GM19351 (cell line): ENCODE measurements at regions not wholly inside any gene's neighbourhood (a gene's known extent, or its start where the extent isn't known, plus 50 kb on each side); places are given as distances from the start of the nearest gene placed in this dataset.

Experiments used
- ATAC-seq: cut with Tn5 transposase; IDR thresholded peaks from one replicate; pipeline ENCODE4 v1.9.1; 2021; ENCODE audit warnings: mild to moderate bottlenecking, moderate library complexity; ENCODE audit not compliant: unreplicated experiment

DNA sequence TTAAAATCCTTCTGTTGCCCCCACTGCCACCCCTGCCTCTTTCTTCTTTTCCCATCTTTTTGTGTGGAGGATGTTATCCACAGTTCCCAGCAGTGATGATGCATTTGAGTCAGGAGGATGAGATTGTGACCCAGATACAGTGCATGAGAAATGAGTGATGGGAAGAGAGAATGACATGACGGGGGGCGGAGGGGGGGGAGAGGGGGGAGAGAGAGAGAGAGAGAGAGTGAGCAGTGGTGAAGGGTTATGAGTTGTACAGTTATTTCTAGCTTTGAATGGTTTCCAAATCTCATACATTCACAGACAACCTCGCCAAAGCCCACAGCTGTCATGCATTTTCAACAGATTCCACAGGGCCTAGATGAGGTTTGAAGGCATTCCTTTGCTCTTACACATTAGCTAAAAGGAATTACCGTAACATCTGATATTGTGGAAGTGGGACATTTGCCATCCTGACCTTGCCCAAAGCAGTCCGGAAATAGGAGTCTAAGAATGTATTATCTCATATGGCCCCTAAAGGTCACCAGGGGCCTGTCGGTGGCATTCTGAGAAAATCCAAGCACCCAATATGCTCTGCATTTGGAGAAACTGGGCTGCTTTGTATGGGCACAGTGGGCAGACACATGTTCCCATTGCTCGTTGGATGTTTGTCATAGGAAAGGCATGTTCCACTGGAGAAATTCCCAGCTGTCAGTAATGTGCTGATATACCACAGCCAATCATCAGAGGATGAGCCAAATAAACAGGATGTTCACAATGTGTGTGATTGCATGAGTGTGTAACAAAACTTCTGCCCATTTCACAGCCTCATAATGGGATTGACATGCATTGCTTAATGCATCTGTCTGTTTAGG, 435.8 kb downstream of the SPRY1 start:
- ATAC-seq = no peak

- no peak for ATAC-seq
Observed at GRCh38 chr4:123833171-123833643, 436.6 kb downstream of the SPRY1 start.

DNA sequence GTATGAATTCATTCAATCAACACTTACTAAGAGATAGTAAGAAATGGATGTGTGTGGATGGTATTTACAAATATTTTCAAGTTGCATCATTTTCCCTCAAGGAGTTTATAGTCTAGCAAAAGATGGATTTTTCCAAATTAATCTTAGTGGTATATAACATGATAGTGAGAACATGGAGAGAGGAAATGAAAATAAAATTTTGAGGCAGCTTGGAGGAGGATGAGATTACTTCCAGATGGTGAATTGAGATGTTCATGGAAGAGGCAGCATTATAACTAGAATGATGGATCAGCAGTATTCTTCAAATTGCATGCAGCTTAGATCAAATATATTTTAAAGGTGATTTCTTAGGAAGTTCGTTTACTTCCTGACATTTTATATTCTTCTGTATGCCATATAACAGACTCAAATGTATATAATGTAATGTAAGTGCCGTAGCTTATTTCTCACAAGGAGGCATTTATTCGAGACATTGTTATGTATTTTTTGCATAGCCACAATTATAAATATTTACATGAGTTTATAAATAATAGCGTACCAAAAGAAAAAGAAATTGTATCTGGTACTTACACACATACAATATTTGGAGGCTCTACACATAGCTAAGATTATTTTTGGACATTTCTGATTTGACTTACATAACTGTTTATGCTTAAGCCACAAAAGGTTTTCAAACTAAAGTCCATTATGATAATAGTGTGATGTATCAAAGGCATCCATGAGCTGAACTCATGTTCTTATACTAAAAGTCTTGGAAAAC, 439.4 kb downstream of the SPRY1 start:
- ATAC-seq = no peak

DNA sequence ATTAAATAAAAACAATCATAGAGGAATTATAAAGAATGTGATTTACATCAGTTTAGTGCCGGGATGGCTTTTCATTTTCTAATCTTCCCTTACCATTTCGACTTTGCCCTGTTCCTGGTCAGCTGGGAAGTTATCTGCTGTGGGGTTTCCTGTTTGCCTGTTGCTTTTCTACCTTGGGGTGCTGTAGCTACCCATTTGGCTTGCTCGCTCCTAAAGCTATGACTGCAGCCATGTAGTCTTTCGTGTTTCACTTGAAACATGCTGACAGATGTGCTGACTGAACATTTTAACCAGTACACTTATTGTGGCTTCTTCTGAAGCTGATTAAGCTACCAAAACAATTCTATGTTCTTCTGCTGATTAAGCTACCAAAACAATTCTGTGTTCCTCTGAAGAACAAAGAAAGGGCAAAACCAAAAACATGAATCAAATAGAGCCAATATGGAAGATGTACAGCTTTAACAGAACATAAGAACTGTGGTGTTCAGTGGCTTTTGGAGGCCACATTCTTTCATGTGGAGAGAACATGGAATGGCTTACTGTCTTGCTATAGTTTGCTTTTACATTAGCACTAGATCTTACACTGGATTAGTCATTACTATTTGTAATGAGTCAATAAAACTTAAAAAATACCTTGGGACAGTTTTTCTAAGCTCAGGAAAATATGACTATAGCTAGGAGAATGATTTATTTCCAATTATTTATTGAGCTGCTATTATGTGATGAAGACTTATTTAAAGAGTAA, 440.4 kb downstream of the SPRY1 start:
- no peak for ATAC-seq

DNA sequence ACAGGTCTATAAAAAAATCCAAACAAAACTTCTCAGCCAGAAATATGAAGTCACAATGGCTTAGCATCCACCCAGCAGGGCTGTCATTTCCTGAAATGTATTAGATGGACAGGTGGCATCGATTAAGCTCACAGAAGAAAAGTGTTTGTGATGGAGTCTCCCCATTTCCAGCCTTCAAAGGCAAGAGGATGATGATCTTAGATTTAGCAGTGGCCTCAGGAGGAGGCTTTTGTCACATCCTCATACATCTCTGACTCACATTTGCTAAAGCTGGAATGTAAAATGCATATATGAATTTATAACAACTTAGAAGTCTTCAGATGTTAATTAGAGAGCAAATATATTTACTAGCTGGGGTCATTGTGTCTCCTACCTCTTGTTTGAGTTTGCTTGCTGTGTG, 441.9 kb downstream of the SPRY1 start:
- ATAC-seq = no peak

DNA sequence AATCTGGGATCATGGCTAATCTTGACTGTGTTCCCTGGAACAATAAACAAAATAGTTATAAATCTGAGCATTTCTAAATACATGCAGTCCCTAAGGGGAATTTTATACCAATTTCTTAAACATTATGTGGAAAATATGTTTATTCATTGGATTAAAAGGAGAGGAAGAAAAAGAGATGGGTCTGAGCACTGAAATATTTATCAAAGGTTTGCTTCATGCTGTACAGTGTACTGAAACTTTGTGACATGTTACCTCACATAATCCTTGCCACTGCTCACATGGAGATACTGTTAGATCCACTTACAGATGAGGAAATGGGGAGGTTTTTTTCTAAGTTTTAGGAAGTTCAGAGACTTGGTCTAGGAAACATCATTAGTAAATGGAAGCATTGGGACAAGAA, 443.6 kb downstream of the SPRY1 start:
- ATAC-seq = no peak

DNA sequence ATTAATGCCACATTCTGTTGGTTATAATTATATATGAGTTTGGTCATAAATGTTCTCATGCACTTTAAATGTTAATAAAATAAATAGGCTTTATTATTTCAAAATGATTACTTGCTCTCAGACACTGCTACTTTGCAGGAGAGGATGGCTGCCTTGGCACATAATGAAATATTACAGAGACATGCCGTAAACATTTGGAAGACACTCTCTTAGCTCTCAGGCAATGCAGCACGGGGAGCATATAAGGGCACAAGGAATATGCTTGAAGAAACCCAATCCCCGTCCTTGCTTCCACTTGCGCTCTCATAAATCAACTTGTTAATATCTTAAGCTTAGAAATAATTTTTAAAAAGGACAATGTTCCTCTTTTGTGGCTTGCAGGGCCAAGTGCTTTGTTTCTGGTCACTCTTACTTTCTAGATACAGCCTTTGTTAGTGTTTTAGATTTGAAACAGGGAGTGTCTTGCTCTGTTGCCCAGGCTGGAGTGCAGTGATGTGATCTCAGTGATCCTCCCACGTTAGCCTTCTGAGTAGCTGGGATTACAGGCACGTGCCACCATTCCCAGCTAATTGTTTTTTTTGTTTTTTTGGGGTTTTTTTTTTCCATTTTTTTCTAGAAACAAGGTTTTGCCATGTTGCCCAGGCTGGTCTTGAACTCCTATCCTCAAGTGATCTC, 445.0 kb downstream of the SPRY1 start:
- ATAC-seq = no peak

- no peak for ATAC-seq
Observed at GRCh38 chr4:123843137-123843536, 446.5 kb downstream of the SPRY1 start.

DNA sequence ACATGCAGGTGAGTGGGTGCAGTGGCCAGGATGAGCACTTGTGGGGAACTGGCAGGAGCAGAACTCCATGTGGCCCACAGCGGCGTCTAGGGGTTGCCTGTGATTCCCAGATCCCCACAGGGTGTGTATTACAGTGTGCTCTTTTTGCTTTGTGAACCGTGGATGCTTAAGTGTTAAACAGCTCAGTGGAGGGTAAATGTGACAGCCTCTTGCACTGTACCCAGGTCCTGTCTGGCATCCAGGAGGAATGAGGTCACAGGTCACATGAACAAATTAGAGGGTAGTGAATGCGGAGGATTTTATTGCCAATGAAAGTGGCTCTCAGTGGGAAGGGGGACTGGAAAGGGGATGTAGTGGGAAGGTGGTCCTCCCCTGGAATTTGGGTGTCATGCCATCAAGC, 447.8 kb downstream of the SPRY1 start:
- no peak for ATAC-seq

DNA sequence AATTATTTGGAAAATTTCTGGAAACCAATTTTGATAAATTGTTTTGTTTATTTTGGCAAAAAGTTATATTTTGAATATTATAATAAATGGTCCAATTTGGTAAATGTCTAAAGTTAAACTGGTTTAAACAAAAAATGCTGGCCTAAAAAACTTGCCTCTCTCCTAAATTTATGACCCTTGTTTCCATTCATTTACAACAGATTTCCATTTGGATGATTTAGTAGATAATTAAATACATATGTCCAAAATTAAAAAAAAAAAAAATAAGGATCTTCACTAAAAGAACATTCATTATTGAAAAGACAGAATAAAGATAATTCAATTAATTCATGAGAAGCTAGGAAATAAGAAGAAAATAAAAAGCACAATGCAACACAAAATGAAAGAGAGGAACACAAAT, 449.5 kb downstream of the SPRY1 start:
- no peak for ATAC-seq

DNA sequence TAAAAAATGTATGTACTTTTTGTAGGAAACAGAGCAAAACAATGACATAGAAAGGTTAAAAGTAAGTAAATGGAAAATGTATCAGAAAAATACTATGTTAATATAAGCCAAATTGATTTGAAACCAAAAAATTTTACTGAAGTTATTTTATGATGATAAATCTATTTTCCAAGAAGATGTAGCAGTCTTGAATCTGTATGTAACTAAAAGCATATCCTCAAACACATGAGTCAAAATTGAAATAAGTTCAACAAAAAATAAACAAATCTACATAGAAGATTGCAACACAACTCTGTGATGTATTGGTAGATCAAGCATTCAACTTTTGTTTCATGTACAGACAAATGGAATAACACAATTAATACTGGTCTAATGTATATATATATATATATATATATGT, 450.0 kb downstream of the SPRY1 start:
- no peak for ATAC-seq

- ATAC-seq = no peak
Observed at GRCh38 chr4:123848606-123849005, 452.0 kb downstream of the SPRY1 start.

- no peak for ATAC-seq
Observed at GRCh38 chr4:123849495-123849894, 452.9 kb downstream of the SPRY1 start.

- no peak for ATAC-seq
Observed at GRCh38 chr4:123851521-123851920, 454.9 kb downstream of the SPRY1 start.

- ATAC-seq = no peak
Observed at GRCh38 chr4:123853651-123854050, 457.1 kb downstream of the SPRY1 start.

DNA sequence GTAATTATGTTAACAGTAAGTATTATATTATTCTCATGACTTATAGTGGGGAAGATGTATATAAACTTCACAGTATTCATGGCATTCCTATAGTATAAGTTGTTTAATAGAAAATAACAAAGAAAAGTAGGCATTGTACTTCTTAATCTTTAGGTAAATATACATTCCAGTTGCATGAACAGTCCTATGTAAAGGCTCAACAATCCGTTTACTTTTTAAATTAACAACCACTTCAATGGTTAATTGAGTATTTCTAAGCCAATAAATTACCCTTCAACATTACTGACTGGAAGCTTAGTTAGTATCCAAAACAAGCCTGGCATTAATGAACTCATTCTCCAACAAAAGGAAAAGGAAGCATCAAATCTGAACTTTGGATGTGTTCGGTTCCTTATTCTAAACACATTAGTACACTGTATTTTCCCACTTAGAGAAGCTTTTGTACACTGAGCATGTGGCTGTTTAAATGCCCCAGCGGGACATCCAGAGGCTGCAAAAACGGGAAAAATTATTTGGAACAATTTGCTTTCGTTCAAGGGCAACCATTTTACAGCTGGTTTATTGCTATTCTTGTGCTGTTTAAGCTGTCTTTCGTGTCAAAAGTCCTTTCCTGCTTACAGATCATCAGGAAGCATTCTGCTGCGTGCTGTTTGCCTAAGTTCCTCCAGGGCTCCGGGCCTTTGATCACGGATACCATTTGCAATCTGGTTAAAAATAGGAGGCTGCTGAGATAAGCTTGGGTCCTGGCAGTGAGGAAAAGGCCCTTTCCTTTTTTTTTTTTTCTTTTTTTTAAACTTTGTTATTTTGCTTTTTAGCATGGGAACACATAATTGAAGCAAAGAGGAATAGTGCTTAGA, 460.3 kb downstream of the SPRY1 start:
- no peak for ATAC-seq

DNA sequence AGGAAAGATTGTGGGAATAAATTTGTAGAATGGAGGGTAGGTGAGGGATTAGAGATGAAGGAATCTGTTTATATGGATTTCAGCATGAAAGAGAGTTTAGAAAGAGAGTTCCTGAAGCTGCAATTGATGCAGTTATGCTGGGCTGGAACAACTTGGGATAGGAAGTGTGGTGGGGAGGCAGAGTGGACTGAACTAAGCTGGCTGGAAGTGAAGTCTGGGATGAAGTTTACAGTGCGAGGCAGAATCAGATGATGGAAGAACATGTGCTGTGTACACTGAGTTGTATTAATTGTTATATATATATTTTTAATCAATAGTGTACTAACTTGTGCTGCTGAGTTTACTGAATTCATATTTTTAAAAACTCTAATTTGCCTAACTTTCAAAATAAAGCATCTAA, 461.9 kb downstream of the SPRY1 start:
- no peak for ATAC-seq

DNA sequence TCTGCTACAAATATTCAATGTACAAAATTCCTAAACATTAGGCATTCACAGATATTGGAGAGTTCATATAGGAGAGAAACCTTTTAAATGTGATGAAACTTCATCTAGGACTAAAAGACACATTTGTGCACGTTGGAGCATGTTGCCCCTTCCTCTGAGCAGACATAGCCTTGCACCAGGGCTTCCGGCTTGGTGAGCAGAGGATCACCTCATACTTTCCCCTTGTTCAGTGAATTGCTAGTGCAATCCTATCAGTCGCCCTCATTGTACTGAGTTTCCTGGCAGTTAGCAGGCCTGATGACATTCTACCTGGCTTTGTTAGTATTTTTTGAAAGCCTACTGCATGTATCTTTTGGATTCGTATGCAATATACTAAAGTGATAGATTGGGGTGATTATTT, 466.2 kb downstream of the SPRY1 start:
- ATAC-seq = no peak

DNA sequence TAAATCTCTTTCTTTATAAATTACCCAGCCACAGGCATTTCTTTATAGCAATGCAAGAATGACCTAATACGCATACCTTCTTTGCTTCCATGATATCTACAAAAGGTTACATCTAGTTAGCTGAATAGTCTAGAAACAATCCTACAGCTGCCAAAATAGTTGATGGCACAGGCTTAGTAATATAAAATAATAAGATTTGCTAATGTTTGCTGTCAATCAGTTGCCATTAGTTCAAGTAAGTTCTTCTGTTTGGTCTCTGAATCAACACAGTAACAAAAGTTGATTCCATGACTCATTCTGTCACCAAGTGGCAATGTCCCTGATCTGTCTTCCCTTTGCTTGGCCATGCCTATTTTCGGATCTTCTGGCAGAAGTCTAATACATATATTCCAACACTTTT, 470.2 kb downstream of the SPRY1 start:
- no peak for ATAC-seq
